Activated CD8-positive, alpha-beta memory T cell treated with anti-CD3 and anti-CD28 coated beads for 24 hours (primary cell): ENCODE measurements at regions not wholly inside any gene's neighbourhood (a gene's known extent, or its start where the extent isn't known, plus 50 kb on each side); places are given as distances from the start of the nearest gene placed in this dataset.

ENCODE experiments used
- DNase-seq: peaks from one replicate; pipeline ENCODE4 v3.0.0-alpha.2; 2020

GRCh38 chr2:15049096-15049993, 416.8 kb downstream of the LRATD1 start:
- no peak for DNase-seq

DNA sequence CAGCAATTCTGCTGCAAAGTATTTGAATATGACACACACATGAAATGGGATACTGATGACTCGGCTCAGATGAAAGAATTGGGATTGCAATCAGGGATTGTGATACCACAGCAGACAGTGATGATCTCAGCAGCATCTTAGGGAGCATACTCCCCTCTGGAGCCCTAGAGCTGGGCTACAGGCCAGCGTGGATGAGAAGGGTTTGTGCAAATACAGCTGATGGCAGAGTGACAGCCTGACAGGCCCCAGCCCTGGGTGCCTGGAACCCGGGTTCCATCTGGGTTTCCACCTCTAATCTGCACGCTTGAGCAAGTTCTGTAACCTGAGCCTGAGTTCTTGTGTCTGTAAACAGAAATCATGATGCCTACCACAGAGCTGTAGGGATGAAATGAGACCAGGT, 418.0 kb downstream of the LRATD1 start:
- DNase-seq, result no peak

GRCh38 chr2:15053542-15053941, 421.0 kb downstream of the LRATD1 start:
- DNase-seq, result no peak

DNA sequence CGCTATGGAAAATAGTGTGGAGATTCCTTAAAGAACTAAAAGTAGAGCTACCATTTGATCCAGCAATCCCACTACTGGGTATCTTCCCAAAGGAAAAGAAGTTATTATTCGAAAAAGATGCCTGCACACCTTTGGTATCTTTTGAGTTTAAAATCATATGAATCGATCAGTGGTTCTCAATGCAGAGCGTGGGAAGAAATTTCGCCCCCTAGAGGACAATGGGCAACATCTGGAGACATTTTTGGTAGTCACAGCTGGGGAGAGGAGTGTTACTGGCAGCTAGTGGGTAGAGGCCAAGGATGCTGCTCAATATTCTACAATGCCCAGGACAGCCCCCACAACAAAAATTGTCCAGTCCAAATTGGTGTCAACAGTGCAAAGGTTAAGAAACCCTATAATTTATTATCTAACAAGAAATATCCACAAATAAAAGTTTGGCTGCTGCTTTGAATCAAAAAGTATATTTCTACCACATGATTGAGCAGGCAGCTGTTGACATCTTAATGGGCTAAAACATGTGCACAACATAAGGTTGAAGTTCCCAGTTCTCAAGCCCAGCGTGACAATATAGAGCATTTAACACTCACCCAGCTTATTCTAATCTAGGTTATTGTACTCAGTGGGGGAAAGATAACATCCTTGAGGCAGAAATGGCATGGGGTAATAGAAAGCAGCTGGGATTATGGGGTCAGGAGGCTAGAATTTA, 425.7 kb downstream of the LRATD1 start:
- no peak for DNase-seq

GRCh38 chr2:15058721-15059157, 426.2 kb downstream of the LRATD1 start:
- no peak for DNase-seq

DNA sequence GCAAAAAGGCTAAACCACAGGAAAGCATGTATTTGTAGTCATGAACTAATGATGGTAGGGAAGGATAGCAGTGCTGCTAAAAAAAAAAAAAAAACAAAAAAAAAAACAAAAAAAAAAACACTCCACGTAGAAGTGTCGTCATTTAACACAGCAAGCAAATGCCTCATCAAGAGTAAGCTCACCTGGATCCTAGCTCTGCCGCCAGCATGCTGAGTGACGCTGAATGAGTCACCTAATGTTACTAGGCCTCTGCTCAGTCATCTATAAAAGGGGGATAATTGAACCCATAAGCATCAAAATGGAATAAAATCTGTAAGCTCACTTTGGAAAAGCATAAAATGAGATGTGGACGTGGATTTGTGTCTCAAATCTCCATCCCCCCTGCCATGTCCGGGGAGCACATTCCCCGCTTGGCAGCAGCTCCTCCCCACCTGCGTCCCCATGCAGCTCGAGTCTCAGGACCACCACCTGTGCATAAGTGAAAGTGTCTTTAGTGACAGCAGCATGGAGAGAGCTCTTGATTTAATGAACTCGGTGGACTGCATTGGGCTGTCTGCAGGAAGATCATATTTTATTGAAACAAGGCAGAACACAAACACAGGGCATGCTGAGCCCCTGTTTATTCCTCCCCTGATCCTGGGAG, 427.5 kb downstream of the LRATD1 start:
- no peak for DNase-seq

DNA sequence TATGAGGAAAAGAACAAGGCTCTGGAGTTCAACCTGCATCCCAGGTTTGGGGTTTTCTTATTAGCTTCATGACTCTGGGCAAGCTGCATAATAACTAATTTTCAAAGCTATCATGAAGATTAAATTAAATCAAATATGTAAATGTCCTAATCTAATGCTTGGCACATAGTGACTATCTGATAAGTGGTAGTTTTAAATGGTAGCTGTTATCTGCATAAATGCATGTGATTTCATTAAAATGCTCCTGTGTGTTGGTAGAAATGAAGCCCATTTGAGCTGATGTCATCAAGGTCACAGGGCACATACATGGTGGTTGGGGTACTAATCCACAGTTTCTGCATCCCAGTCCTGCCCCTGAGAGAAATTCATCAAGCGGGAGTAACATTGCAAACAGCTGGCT, 428.8 kb downstream of the LRATD1 start:
- DNase-seq, result no peak

DNA sequence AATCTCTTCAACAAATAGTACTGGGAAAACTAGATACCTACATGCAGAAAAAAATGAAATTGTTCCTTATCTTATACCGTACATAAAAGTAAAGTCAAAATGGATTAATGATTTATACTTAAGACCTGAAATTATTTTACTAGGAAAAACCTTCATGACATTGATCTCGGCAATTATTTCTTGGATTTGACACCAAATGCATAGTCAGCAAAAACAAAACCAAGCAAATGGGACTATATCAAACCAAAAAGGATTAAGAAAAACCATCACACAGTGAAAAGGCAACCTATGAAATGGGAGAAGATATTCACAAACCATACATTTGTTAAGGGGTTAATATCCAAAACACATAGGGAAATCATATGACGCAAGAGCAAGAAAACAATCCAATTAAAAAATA, 433.6 kb downstream of the LRATD1 start:
- DNase-seq, result no peak

DNA sequence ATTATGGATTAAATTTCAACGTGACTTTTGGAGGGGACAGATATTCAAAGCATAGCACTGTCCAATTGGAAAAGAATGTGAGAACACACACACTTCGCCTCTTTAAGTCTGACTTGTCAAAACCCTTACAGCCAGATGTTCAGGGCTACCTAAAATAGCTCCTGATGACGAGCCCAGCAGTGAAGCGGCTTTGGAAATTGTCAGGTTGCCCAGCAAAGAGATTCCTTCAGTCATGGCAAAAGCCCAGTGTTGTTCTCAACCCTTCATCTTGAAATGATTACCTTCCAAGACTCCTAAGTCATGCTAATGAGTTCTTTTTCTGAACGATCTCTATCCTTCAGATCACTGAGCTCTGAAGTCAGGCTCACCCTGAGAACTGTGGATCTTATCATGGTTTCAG, 436.6 kb downstream of the LRATD1 start:
- no peak for DNase-seq

GRCh38 chr2:15072836-15073235, 440.3 kb downstream of the LRATD1 start:
- no peak for DNase-seq

DNA sequence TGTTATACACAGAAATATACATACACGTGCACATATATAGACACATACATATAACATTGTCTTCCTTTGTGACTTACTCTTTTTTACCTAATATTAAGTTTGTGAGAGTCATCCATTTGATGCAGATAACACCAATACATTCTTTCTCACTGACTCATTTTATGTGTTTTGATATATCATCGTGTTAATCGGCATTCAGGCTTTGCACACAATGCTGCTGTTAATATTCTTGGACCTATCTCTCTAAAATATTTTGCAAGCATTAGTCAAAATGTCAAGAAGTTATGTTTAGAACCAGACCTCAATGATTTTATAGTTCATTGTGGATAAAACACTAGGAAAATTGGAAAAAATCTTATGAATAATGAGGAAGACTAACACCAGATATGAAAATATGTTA, 441.1 kb downstream of the LRATD1 start:
- no peak for DNase-seq

DNA sequence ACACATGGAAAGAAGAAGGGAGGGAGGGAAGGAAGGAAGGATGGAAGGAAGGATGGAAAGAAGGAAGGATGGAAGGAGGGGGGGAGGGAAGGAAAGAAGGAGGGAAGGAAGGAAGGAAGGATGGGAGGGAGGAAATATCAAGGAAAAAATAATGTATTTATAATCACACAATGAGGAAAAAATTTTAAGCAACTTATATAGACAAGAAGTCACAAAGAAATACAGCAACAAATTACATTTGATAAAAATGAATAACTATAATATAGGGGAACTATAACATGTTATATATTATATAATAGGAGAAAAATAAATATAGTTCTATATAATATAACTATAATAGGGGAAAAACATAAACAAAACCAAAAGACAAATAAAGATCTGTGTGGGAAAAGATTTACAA, 441.8 kb downstream of the LRATD1 start:
- no peak for DNase-seq

GRCh38 chr2:15074751-15075700, 442.5 kb downstream of the LRATD1 start:
- no peak for DNase-seq

DNA sequence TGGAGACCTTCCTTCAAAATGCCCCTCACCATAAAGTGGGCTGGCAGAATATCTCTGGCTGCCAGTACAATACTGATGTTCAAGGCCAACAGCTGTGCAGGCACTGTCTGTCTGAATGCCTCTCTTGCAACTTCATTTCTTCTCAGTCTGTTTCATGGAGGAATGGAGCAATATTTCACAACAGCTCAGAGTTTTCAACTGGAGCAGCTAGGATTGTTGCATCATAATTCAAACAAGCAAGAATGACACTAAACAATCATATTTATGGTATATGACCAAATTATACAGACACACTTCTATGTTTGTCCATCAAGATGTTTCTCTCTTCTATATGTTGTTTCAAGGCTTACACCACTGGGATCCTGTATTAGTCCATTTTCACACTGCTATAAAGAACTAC, 444.2 kb downstream of the LRATD1 start:
- DNase-seq, result no peak

GRCh38 chr2:15081356-15081755, 448.8 kb downstream of the LRATD1 start:
- no peak for DNase-seq

GRCh38 chr2:15082105-15083058, 449.9 kb downstream of the LRATD1 start:
- no peak for DNase-seq

DNA sequence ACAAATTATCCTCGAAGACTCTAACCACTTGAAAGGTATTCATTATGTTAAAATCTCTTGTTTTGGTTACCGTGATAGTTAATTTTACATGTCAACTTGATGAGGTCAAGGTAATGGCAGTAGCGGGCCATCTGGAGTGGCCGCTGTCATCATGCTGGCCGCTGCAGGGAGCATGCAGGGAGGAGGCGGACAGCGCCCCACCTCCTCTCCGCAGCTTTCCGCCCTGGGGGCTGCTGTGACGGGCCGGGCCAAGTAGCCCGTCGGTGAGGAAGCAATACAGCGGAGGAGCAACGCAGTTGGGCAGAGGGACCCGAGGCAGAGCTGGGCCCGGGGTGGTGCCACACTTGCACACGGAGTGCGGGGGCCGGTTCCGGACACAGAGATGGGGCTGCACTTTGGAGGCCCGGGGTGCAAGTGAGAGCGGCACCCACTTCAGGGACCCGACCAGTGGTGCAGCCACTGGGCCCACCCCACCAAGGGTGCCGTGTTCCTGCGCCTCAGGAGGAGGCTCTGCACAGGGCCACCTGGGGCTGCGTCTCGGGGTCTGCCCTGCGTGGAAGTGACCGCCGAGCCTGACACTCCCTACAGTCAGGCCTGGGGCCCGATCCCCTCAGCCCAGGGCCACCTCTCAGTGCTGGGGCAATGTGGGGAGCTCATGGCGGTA, 452.4 kb downstream of the LRATD1 start:
- no peak for DNase-seq

- DNase-seq, result no peak
These were observed 459.7 kb downstream of the LRATD1 start for GRCh38 chr2:15092181-15092580.

DNA sequence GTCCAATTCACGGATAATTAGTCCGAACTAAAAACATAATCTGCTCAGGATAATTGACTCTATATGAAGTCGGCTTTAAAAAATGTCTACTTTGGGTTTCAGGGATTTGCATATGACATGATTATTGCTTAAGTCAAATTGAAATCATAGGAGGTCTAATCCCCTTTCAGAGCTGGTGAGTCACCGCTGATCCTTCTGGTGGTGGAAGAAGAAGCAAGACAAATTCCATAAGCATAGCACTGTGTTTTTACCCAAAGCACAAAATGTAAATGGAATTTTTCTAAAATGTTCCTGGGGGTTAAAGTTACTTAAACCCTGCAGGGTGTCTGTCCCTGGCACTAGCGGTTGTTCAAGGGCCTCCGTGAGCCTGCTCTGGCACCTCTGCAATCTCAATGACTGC, 460.2 kb downstream of the LRATD1 start:
- no peak for DNase-seq

- no peak for DNase-seq
These were observed 461.6 kb downstream of the LRATD1 start for GRCh38 chr2:15094161-15094560.

GRCh38 chr2:15096873-15097272, 464.3 kb downstream of the NBAS start:
- no peak for DNase-seq
